SKM-1 (cell line): ENCODE measurements at regions not wholly inside any gene's neighbourhood (a gene's known extent, or its start where the extent isn't known, plus 50 kb on each side); places are given as distances from the start of the nearest gene placed in this dataset.
A peak's percentile ranks its signal among the peaks of the same experiment; 100 is the strongest.

Experiments
- DNase-seq: peaks from one replicate; lab custom pipeline; 2025; ENCODE audit not compliant: unreplicated experiment; lab: John Stamatoyannopoulos, UW

- no peak for DNase-seq
Observed at GRCh38 chr14:71321574-71322315, 414.5 kb downstream of the PCNX1 start.

- no peak for DNase-seq
Observed at GRCh38 chr14:71322655-71323250, 415.5 kb downstream of the PCNX1 start.

- peak; percentile 36 for DNase-seq
Observed at GRCh38 chr14:71324767-71325272, 417.6 kb downstream of the PCNX1 start.

GRCh38 chr14:71327691-71328090 is 420.4 kb downstream of the PCNX1 start:
- no peak for DNase-seq

- no peak for DNase-seq
Observed at GRCh38 chr14:71328183-71328582, 420.9 kb downstream of the PCNX1 start.

GRCh38 chr14:71328954-71329353 is 421.7 kb downstream of the PCNX1 start:
- no peak for DNase-seq

- no peak for DNase-seq
Observed at GRCh38 chr14:71331403-71331802, 424.1 kb downstream of the PCNX1 start.

- no peak for DNase-seq
Observed at GRCh38 chr14:71332476-71332875, 425.2 kb downstream of the PCNX1 start.

GRCh38 chr14:71333705-71334104 is 426.4 kb downstream of the PCNX1 start:
- DNase-seq, result no peak

GRCh38 chr14:71336489-71337192 is 429.4 kb downstream of the PCNX1 start:
- no peak for DNase-seq

GRCh38 chr14:71338153-71338552 is 430.9 kb downstream of the PCNX1 start:
- no peak for DNase-seq

- no peak for DNase-seq
Observed at GRCh38 chr14:71339650-71340415, 432.6 kb downstream of the PCNX1 start.

- peak; percentile 22 for DNase-seq
Observed at GRCh38 chr14:71341156-71341555, 433.9 kb downstream of the PCNX1 start.

GRCh38 chr14:71343724-71344123 is 436.5 kb downstream of the PCNX1 start:
- no peak for DNase-seq

- DNase-seq, result no peak
Observed at GRCh38 chr14:71344506-71344905, 437.2 kb downstream of the PCNX1 start.

- DNase-seq, result no peak
Observed at GRCh38 chr14:71346685-71347084, 439.4 kb downstream of the PCNX1 start.

- no peak for DNase-seq
Observed at GRCh38 chr14:71348394-71348793, 441.1 kb downstream of the PCNX1 start.

GRCh38 chr14:71348817-71349216 is 441.6 kb downstream of the PCNX1 start:
- DNase-seq, result no peak

- no peak for DNase-seq
Observed at GRCh38 chr14:71354142-71354541, 446.9 kb downstream of the PCNX1 start.

GRCh38 chr14:71354801-71355200 is 447.5 kb downstream of the PCNX1 start:
- DNase-seq, result no peak
